HG02759 (cell line): ENCODE measurements at regions not wholly inside any gene's neighbourhood (a gene's known extent, or its start where the extent isn't known, plus 50 kb on each side); places are given as distances from the start of the nearest gene placed in this dataset.
"Not testable (repeated sequence)": the region's sequence is repeated elsewhere in the genome, so short reads cannot be mapped to it uniquely, and the experiment has no call there.

Source experiments
- ATAC-seq: cut with Tn5 transposase; IDR thresholded peaks from one replicate; pipeline ENCODE4 v1.9.1; 2021; ENCODE audit warnings: mild to moderate bottlenecking, moderate library complexity; ENCODE audit not compliant: unreplicated experiment

- ATAC-seq, result no peak
Observed at GRCh38 chr14:53751650-53752049, 205.0 kb downstream of the BMP4 start.

GRCh38 chr14:53748691-53749090 is 207.9 kb downstream of the BMP4 start:
- no peak for ATAC-seq

- no peak for ATAC-seq
Observed at GRCh38 chr14:53744857-53745256, 211.8 kb downstream of the BMP4 start.

- ATAC-seq, result no peak
Observed at GRCh38 chr14:53743371-53743770, 213.3 kb downstream of the BMP4 start.

DNA sequence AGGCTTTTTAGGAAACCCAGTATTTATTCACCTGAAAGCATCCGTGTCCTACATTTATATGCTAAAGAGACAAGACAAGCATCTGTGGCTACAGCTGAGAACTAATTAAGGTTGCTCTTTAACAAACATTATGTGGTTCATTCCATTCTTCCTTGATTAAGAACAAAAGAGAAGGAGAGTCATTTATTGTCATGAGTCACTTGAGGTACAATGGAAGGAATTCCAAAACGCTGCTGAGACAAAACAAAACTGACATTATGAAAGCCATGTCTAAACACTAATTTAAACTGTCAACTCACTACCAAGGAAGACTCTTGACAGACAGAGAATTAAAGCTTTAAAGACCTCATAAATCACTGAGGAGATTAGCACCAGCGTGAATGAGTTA is 214.4 kb downstream of the BMP4 start:
- no peak for ATAC-seq

GRCh38 chr14:53741479-53742232 is 215.0 kb downstream of the BMP4 start:
- no peak for ATAC-seq

- ATAC-seq, result no peak
Observed at GRCh38 chr14:53740570-53740969, 216.1 kb downstream of the BMP4 start.

- no peak for ATAC-seq
Observed at GRCh38 chr14:53735916-53736315, 220.7 kb downstream of the BMP4 start.

- ATAC-seq, result no peak
Observed at GRCh38 chr14:53723221-53723620, 233.4 kb downstream of the BMP4 start.

DNA sequence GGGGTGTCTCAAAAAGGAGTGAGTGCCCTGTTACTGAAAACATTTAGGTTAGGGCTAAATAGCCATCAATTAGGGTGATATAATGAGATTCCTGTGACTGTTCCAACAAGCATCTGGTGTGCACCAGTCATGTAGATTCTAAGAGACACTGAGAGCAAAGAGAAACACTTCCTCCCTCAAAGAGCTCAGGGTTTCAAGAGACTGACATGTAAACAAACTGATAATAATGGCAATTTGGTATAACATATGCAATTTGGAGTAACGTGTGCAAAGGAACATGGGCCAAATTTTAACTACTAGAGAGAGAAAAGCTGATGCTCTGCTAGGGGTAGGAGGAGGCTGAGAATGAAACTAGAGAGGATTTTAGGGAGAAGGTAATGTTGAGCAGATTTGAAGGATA is 237.1 kb downstream of the BMP4 start:
- ATAC-seq, result no peak

- ATAC-seq, result no peak
Observed at GRCh38 chr14:53716578-53716977, 240.0 kb downstream of the BMP4 start.

GRCh38 chr14:53715193-53715721 is 241.4 kb downstream of the BMP4 start:
- ATAC-seq, result no peak

DNA sequence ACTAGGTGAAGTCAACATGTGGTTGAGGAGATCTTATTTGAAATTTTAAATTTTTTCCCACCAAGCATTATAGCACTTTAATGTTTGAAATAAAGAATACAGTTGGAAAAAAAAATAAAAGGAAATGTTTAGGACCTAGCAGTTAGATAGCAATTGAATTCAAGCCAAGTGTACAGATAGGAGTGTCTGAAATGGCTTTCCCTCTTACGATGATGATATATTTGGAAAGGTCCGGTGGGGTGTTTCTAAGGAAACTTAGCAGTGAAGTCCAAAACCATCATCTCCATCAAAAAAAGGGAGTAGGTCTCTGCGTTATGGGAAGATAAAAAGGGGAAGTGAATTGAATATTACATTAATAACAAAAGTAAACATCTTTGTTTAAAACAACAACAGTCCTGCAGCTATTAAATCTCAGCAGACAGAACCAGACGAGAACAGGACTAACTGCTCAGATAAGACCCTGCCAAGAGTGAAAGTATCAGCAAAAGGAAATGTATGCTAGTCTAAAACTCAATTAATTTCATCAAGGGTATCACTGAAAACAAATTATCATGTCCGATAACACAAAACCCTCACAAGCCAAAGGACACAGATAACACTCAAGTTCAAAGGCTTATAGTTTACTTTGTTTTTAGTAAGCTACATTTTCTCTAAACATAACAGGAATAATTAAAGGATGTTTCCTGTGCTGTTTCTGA is 242.0 kb downstream of the BMP4 start:
- ATAC-seq, result no peak

- ATAC-seq, result not testable (repeated sequence)
Observed at GRCh38 chr14:53712901-53713300, 243.7 kb downstream of the BMP4 start.

GRCh38 chr14:53711205-53711604 is 245.4 kb downstream of the BMP4 start:
- no peak for ATAC-seq

- ATAC-seq, result no peak
Observed at GRCh38 chr14:53710615-53711014, 246.0 kb downstream of the BMP4 start.

GRCh38 chr14:53709381-53709780 is 247.2 kb downstream of the BMP4 start:
- ATAC-seq, result no peak

DNA sequence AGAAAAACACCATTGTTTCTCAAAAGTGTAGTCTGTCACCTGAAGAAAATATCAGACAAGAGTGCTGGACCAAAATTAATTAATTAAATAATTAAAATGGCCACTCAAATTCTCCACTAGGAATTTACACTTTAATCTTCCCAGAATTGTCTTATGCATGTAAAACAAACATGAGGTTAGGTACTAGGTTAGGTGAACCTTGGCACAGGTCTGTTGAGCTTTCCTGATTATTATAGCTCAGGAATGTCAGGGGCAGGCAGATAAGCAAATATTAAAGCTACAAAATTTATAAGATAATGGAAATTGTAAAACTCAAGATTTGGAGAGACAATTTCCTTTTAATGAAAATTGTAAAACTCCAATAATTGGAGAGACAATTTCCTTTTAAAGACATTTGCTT is 253.2 kb downstream of the BMP4 start:
- no peak for ATAC-seq

DNA sequence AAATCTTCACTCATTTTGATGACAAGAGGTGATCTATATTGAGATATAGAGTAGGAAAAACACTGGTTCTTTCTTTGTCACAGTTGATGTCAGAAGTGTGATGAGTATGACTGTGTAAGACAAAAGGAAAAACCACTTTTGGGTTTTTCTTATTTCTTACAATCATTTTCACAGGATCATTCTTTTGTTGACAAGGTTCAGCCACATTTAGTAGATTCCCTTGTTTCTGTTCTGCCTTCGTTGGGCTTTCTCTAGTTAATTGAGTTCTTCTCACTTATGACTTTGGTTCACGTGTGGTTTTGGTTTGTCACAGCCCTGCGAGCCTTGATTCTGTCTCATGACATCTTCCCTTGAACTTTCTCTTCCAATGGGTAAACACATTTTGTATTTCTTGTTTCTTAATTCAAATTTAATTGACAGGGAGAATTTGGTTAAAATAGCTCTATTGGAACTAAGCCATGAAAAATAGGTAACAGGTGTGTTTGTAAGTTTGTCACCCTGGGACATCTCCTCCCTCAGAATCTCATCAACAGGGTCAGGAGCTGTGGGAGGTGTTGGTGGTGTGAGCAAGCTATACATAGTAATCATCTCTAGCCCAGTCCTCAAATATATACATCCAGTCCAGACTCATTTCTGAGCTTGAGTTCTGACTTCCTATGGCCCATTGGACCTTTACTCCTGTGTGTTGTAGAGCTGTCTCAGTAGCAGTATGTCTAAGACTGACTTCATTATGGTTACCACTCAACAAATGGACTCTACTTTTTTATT is 255.3 kb downstream of the BMP4 start:
- ATAC-seq, result no peak

DNA sequence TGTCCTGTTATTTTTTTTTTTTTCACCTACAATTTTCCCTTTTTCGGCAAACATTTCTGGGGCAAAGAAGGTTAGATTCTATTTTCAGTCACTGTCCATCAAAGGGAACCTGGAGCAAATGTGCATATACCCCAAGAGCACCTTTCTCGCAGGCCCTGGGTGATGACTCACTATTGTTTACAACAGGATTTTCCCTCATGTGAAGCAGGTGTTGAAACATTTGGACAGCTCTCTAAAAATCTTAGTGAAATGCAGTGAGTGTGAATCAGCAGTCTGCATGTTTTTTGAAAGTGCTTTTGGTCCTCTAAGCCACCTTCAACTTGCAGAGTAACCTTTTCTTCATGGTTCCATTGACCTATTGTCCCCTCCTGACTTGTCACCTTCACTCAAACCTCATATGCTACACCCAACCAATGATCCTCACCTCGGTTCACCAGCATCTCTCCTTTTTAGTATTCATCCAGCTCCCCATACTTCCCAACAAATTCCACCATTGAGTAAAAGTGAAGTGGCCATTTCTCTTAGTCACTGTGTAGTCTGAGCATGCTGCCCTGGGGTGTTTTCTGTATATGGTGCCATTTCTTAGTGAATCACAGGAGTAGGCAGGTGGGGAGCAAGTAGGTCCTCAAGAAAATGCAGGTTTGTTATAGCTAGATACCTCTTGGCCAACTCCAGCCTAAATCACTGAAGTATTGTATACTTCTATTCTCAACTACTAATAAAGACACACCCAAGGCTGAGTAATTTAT is 260.2 kb downstream of the BMP4 start:
- ATAC-seq, result no peak

DNA sequence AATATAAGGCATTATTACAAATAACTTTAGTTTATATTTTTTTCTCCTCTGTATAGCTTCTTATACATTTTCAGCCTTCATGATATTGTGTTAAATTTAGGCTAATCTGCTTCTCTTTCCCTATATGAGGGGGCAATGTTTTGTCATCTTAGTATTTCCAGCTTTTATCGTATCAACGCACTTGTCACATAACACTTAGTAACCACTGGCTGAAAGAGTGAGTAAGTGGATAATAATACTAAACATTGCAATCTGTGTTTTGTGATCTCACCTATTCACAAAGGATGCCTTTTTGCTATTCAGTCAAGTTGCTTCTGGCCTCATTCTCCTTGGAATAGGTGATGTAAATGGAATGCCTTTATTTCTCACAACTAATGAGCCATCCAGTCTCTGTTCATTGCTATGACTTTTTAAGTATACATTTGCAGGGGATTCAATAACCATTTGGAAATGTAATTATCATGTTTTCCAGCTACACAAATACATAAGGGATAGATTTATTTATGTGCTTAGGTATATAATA is 260.9 kb downstream of the BMP4 start:
- ATAC-seq, result no peak
